ENCODE measurements at regions not wholly inside any gene's neighbourhood (a gene's known extent, or its start where the extent isn't known, plus 50 kb on each side); places are given as distances from the start of the nearest gene placed in this dataset.

GRCh38 chr7:9939176-9939575, 1034.5 kb upstream of the PHF14 start:
- POLR2A ChIA-PET: no interaction called here
- no peak for ATAC-seq

GRCh38 chr7:9945131-9945530, 1028.5 kb upstream of the PHF14 start:
- no peaks in the 10 kb centered on the region for H3K27me3 Mint-ChIP-seq
- ChIA-PET CTCF (no interaction called here), POLR2A (no interaction called here)
- H3K27ac ChIP-seq (ENCODE audit: low read depth, low read length): no peak overlapping the region
- intact Hi-C loops (cut with micrococcal nuclease): no loop called here
- H3K4me3 Mint-ChIP-seq: no peak overlapping the region
- no peak overlapping the region for H3K4me3 ChIP-seq (ENCODE audit: low read length)
- H3K9me3 ChIP-seq (ENCODE audit: control insufficient read depth in 2 of 3, low read length in 3 of 3): no peaks in the 10 kb centered on the region
- no peak for ATAC-seq
- H3K4me1 ChIP-seq (ENCODE audit: control insufficient read depth in 2 of 2, insufficient read depth in 2 of 2, low read length in 2 of 2): no peaks in the 10 kb centered on the region
- H3K9me3 Mint-ChIP-seq: peaks cover 0 to 8% (median 2%) of the 10 kb centered on the region in 11 donors
- H3K36me3 ChIP-seq (ENCODE audit: control insufficient read depth in 2 of 3, insufficient read depth in 3 of 3, low read length in 3 of 3): no peaks in the 10 kb centered on the region
- peaks cover 0 to 2% (median 0%) of the 10 kb centered on the region in 7 donors for H3K4me1 Mint-ChIP-seq
- no peaks in the 10 kb centered on the region for H3K27me3 ChIP-seq (ENCODE audit: control insufficient read depth in 2 of 2, insufficient read depth in 2 of 2, low read length in 2 of 2)
- no peaks in the 10 kb centered on the region for H3K36me3 Mint-ChIP-seq
- H3K27ac Mint-ChIP-seq: no peak overlapping the region
- DNase-seq: no peak

More at GRCh38 chr7:9939176-9939575, 1034.5 kb upstream of the PHF14 start:
- Mint-ChIP-seq H3K36me3 (no peaks in the 10 kb centered on the region), H3K4me3 (no peak overlapping the region), H3K27me3 (no peaks in the 10 kb centered on the region), H3K4me1 (no peaks in the 10 kb centered on the region), H3K9me3 (peaks cover 0 to 2% (median 0%) of the 10 kb centered on the region in 11 donors), H3K27ac (no peak overlapping the region)
- CTCF ChIA-PET: no interaction called here
- no peak for DNase-seq
- intact Hi-C loops (cut with micrococcal nuclease): no loop called here
- Histone ChIP-seq H3K4me3 (ENCODE audit: low read length) (no peak overlapping the region), H3K36me3 (ENCODE audit: control insufficient read depth in 2 of 3, insufficient read depth in 3 of 3, low read length in 3 of 3) (no peaks in the 10 kb centered on the region), H3K4me1 (ENCODE audit: control insufficient read depth in 2 of 2, insufficient read depth in 2 of 2, low read length in 2 of 2) (no peaks in the 10 kb centered on the region), H3K27me3 (ENCODE audit: control insufficient read depth in 2 of 2, insufficient read depth in 2 of 2, low read length in 2 of 2) (no peaks in the 10 kb centered on the region), H3K27ac (ENCODE audit: low read depth, low read length) (no peak overlapping the region), H3K9me3 (ENCODE audit: control insufficient read depth in 2 of 3, low read length in 3 of 3) (no peaks in the 10 kb centered on the region)

- intact Hi-C loops (cut with micrococcal nuclease): no loop called here
Observed at GRCh38 chr7:9945857-9946256, 1027.8 kb upstream of the PHF14 start.

GRCh38 chr7:9955138-9955537, 1018.5 kb upstream of the PHF14 start:
- Mint-ChIP-seq H3K36me3 (no peaks in the 10 kb centered on the region), H3K27ac (no peak overlapping the region), H3K4me3 (no peak overlapping the region), H3K4me1 (no peaks in the 10 kb centered on the region), H3K9me3 (peaks cover 0 to 10% (median 4%) of the 10 kb centered on the region in 11 donors), H3K27me3 (no peaks in the 10 kb centered on the region)
- ATAC-seq: no peak
- DNase-seq: no peak
- H3K9me3 ChIP-seq (ENCODE audit: control insufficient read depth in 2 of 3, low read length in 3 of 3): no peaks in the 10 kb centered on the region
- POLR2A ChIA-PET: no interaction called here
- no peaks in the 10 kb centered on the region for H3K4me1 ChIP-seq (ENCODE audit: control insufficient read depth in 2 of 2, insufficient read depth in 2 of 2, low read length in 2 of 2)
- H3K4me3 ChIP-seq (ENCODE audit: low read length): no peak overlapping the region
- CTCF ChIA-PET: no interaction called here
- no peaks in the 10 kb centered on the region for H3K27me3 ChIP-seq (ENCODE audit: control insufficient read depth in 2 of 2, insufficient read depth in 2 of 2, low read length in 2 of 2)
- H3K36me3 ChIP-seq (ENCODE audit: control insufficient read depth in 2 of 3, insufficient read depth in 3 of 3, low read length in 3 of 3): no peaks in the 10 kb centered on the region
- intact Hi-C loops (cut with micrococcal nuclease): loop anchor here in 1 of 2 donors (10.0 kb wide), 1 partner anchor 60 kb away; no protein-coding TSS in a partner anchor
- no peak overlapping the region for H3K27ac ChIP-seq (ENCODE audit: low read depth, low read length)

More at GRCh38 chr7:9945857-9946256, 1027.8 kb upstream of the PHF14 start:
- no peak overlapping the region for H3K27ac Mint-ChIP-seq
- H3K4me1 ChIP-seq (ENCODE audit: control insufficient read depth in 2 of 2, insufficient read depth in 2 of 2, low read length in 2 of 2): no peaks in the 10 kb centered on the region
- no peak for ATAC-seq
- H3K4me3 ChIP-seq (ENCODE audit: low read length): no peak overlapping the region
- no peak overlapping the region for H3K4me3 Mint-ChIP-seq
- H3K9me3 ChIP-seq (ENCODE audit: control insufficient read depth in 2 of 3, low read length in 3 of 3): no peaks in the 10 kb centered on the region
- H3K27ac ChIP-seq (ENCODE audit: low read depth, low read length): no peak overlapping the region
- no peak for DNase-seq
- H3K27me3 Mint-ChIP-seq: no peaks in the 10 kb centered on the region
- CTCF ChIA-PET: no interaction called here
- peaks cover 0 to 2% (median 0%) of the 10 kb centered on the region in 7 donors for H3K4me1 Mint-ChIP-seq
- POLR2A ChIA-PET: no interaction called here
- no peaks in the 10 kb centered on the region for H3K36me3 Mint-ChIP-seq
- peaks cover 0 to 8% (median 2%) of the 10 kb centered on the region in 11 donors for H3K9me3 Mint-ChIP-seq
- no peaks in the 10 kb centered on the region for H3K27me3 ChIP-seq (ENCODE audit: control insufficient read depth in 2 of 2, insufficient read depth in 2 of 2, low read length in 2 of 2)
- no peaks in the 10 kb centered on the region for H3K36me3 ChIP-seq (ENCODE audit: control insufficient read depth in 2 of 3, insufficient read depth in 3 of 3, low read length in 3 of 3)

- no peak overlapping the region for H3K4me3 Mint-ChIP-seq
- intact Hi-C loops (cut with micrococcal nuclease): loop anchor here in 1 of 2 donors (10.0 kb wide), 1 partner anchor 64 kb away; no protein-coding TSS in a partner anchor
- POLR2A ChIA-PET: no interaction called here
- CTCF ChIA-PET: no interaction called here
- ATAC-seq (no peak), DNase-seq (no peak)
- Histone ChIP-seq H3K27ac (ENCODE audit: low read depth, low read length) (no peak overlapping the region), H3K4me1 (ENCODE audit: control insufficient read depth in 2 of 2, insufficient read depth in 2 of 2, low read length in 2 of 2) (no peaks in the 10 kb centered on the region), H3K27me3 (ENCODE audit: control insufficient read depth in 2 of 2, insufficient read depth in 2 of 2, low read length in 2 of 2) (no peaks in the 10 kb centered on the region), H3K9me3 (ENCODE audit: control insufficient read depth in 2 of 3, low read length in 3 of 3) (no peaks in the 10 kb centered on the region), H3K4me3 (ENCODE audit: low read length) (no peak overlapping the region), H3K36me3 (ENCODE audit: control insufficient read depth in 2 of 3, insufficient read depth in 3 of 3, low read length in 3 of 3) (no peaks in the 10 kb centered on the region)
- H3K36me3 Mint-ChIP-seq: no peaks in the 10 kb centered on the region
- H3K27ac Mint-ChIP-seq: no peak overlapping the region
- H3K4me1 Mint-ChIP-seq: no peaks in the 10 kb centered on the region
- H3K9me3 Mint-ChIP-seq: peaks cover 0 to 9% (median 4%) of the 10 kb centered on the region in 11 donors
- no peaks in the 10 kb centered on the region for H3K27me3 Mint-ChIP-seq
Observed at GRCh38 chr7:9958486-9958885, 1015.2 kb upstream of the PHF14 start.

GRCh38 chr7:9960460-9960859, 1013.2 kb upstream of the PHF14 start:
- H3K4me1 ChIP-seq (ENCODE audit: control insufficient read depth in 2 of 2, insufficient read depth in 2 of 2, low read length in 2 of 2): no peaks in the 10 kb centered on the region
- no peak overlapping the region for H3K27ac Mint-ChIP-seq
- no peaks in the 10 kb centered on the region for H3K9me3 ChIP-seq (ENCODE audit: control insufficient read depth in 2 of 3, low read length in 3 of 3)
- no peak for ATAC-seq
- DNase-seq: no peak
- CTCF ChIA-PET: interaction anchor here (0.6 kb wide), 1 partner anchor 537 kb away, joined by 3 read pairs; no protein-coding TSS in a partner anchor
- no peak overlapping the region for H3K27ac ChIP-seq (ENCODE audit: low read depth, low read length)
- peaks cover 0 to 6% (median 0%) of the 10 kb centered on the region in 11 donors for H3K9me3 Mint-ChIP-seq
- no peak overlapping the region for H3K4me3 Mint-ChIP-seq
- intact Hi-C loops (cut with micrococcal nuclease): no loop called here
- no peaks in the 10 kb centered on the region for H3K4me1 Mint-ChIP-seq
- H3K36me3 Mint-ChIP-seq: no peaks in the 10 kb centered on the region
- H3K4me3 ChIP-seq (ENCODE audit: low read length): no peak overlapping the region
- no peaks in the 10 kb centered on the region for H3K27me3 Mint-ChIP-seq
- no peaks in the 10 kb centered on the region for H3K27me3 ChIP-seq (ENCODE audit: control insufficient read depth in 2 of 2, insufficient read depth in 2 of 2, low read length in 2 of 2)
- POLR2A ChIA-PET: no interaction called here
- no peaks in the 10 kb centered on the region for H3K36me3 ChIP-seq (ENCODE audit: control insufficient read depth in 2 of 3, insufficient read depth in 3 of 3, low read length in 3 of 3)

GRCh38 chr7:9961161-9961922, 1012.3 kb upstream of the PHF14 start:
- Mint-ChIP-seq H3K9me3 (peaks cover 0 to 6% (median 0%) of the 10 kb centered on the region in 11 donors), H3K4me3 (no peak overlapping the region), H3K27me3 (no peaks in the 10 kb centered on the region), H3K27ac (no peak overlapping the region), H3K36me3 (no peaks in the 10 kb centered on the region), H3K4me1 (no peaks in the 10 kb centered on the region)
- no peak for DNase-seq
- ChIA-PET POLR2A (no interaction called here), CTCF (no interaction called here)
- Histone ChIP-seq H3K27me3 (ENCODE audit: control insufficient read depth in 2 of 2, insufficient read depth in 2 of 2, low read length in 2 of 2) (no peaks in the 10 kb centered on the region), H3K9me3 (ENCODE audit: control insufficient read depth in 2 of 3, low read length in 3 of 3) (no peaks in the 10 kb centered on the region), H3K27ac (ENCODE audit: low read depth, low read length) (no peak overlapping the region), H3K4me3 (ENCODE audit: low read length) (no peak overlapping the region), H3K36me3 (ENCODE audit: control insufficient read depth in 2 of 3, insufficient read depth in 3 of 3, low read length in 3 of 3) (no peaks in the 10 kb centered on the region), H3K4me1 (ENCODE audit: control insufficient read depth in 2 of 2, insufficient read depth in 2 of 2, low read length in 2 of 2) (no peaks in the 10 kb centered on the region)
- intact Hi-C loops (cut with micrococcal nuclease): no loop called here
- no peak for ATAC-seq

Measured in naive thymus-derived CD4-positive, alpha-beta T cell (primary cell).